ENCODE measurements at regions not wholly inside any gene's neighbourhood (a gene's known extent, or its start where the extent isn't known, plus 50 kb on each side); places are given as distances from the start of the nearest gene placed in this dataset.
"Not testable (repeated sequence)": the region's sequence is repeated elsewhere in the genome, so short reads cannot be mapped to it uniquely, and the experiment has no call there.

- H3K4me1 ChIP-seq (replicated peaks); H3K9me3 ChIP-seq (replicated peaks); H3K27ac ChIP-seq; H3K27me3 ChIP-seq (replicated peaks); H3K36me3 ChIP-seq; H3K4me3 ChIP-seq; DNase-seq (ENCODE audit: low read depth in 1 of 2, low spot score in 2 of 2): not testable (repeated sequence)
Observed at GRCh38 chr3:192968901-192969300, 51.2 kb upstream of the MB21D2 start.

DNA sequence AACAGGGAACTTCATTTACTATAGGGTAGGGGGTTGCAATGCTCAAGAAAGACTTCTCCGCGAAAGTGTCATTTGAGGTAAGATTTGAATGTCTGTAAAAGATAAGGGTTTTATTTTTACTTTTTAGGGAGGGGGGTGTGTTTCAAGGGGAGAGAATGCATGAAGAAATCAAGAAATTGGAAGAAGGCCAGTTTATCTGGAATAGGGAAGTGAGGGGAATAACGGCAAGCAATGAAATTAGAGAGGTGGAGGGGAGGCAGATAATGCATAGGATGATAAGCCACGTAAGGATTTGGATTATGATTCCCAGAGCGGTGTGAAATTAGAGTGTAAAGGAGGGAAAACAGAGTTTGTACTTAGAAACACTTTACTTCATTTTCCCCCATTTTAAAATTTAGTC, 63.0 kb upstream of the MB21D2 start:
- Histone ChIP-seq H3K9me3 (replicated peaks) (no peaks in the 10 kb centered on the region), H3K4me3 (no peak overlapping the region)
- DNase-seq (ENCODE audit: low read depth in 1 of 2, low spot score in 2 of 2): no peak

DNA sequence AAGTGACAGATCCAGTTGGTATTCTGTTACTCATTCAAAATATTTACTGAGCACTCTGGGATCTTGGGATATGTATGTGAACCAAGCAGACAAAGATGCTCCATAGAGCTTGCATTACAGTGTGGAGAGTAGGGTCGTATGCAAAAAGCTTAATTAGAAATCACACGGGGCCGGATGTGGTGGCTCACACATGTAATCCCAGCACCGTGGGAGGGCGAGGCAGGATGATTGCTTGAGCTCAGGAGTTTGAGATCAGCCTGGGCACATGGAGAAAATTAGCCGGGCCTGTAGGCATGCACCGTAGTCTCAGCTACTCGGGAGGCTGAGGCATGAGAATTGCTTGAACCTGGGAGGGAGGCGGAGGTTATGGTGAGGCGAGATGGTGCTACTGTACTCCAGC, 68.7 kb upstream of the MB21D2 start:
- no peaks in the 10 kb centered on the region for H3K4me1 ChIP-seq (replicated peaks)
- no peak overlapping the region for H3K4me3 ChIP-seq
- no peaks in the 10 kb centered on the region for H3K9me3 ChIP-seq (replicated peaks)
- H3K27ac ChIP-seq: no peak overlapping the region
- no peaks in the 10 kb centered on the region for H3K36me3 ChIP-seq
- H3K27me3 ChIP-seq (replicated peaks): no peaks in the 10 kb centered on the region
- no peak for DNase-seq (ENCODE audit: low read depth in 1 of 2, low spot score in 2 of 2)

More for the DNA sequence above, 63.0 kb upstream of the MB21D2 start:
- no peaks in the 10 kb centered on the region for H3K36me3 ChIP-seq
- no peaks in the 10 kb centered on the region for H3K27me3 ChIP-seq (replicated peaks)
- no peak overlapping the region for H3K27ac ChIP-seq
- H3K4me1 ChIP-seq (replicated peaks): no peaks in the 10 kb centered on the region

DNA sequence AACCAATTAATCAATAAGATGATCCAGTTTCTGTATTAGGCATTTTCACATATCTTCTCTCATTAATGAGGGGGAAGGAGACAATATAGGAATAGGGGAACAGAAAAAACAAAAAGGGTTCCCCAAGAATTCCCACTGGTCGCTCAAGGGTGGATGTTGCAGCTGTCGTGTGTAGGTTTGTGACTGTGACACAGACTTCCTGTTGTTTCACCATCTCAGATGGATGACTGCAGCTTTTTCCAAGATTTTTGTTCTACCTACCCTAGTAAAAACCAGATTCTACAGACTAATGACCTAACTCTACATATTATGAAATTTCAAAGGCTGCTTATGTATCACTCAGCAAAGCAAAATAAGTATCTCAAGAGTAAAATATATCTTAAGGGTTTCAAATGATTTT, 73.7 kb upstream of the MB21D2 start:
- no peaks in the 10 kb centered on the region for H3K9me3 ChIP-seq (replicated peaks)
- no peaks in the 10 kb centered on the region for H3K27me3 ChIP-seq (replicated peaks)
- no peak for DNase-seq (ENCODE audit: low read depth in 1 of 2, low spot score in 2 of 2)
- H3K27ac ChIP-seq: no peak overlapping the region
- H3K36me3 ChIP-seq: no peaks in the 10 kb centered on the region
- no peak overlapping the region for H3K4me3 ChIP-seq
- H3K4me1 ChIP-seq (replicated peaks): no peaks in the 10 kb centered on the region

GRCh38 chr3:192992361-192992760, 74.7 kb upstream of the MB21D2 start:
- Histone ChIP-seq H3K4me3 (no peak overlapping the region), H3K27ac (no peak overlapping the region), H3K36me3 (no peaks in the 10 kb centered on the region), H3K9me3 (replicated peaks) (no peaks in the 10 kb centered on the region), H3K4me1 (replicated peaks) (no peaks in the 10 kb centered on the region), H3K27me3 (replicated peaks) (no peaks in the 10 kb centered on the region)
- DNase-seq (ENCODE audit: low read depth in 1 of 2, low spot score in 2 of 2): no peak

DNA sequence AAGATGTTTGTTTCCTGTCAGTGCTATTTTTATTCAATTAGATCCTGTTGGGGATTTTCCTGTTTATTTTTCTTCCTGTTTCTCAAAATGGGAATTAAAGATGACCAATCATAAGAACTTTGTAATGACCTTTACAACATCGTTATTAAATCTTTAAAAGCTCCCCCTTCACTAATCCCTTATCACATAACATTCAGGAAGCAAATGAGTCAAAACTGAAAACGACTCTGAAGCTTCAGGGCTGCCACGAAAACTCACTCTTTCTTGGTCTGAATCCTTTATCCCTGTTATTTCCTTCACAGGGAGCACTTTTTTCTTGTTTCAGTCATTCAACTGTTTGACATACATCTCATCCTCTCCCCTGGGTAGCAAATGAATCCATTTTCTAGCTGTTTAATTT, 75.8 kb upstream of the MB21D2 start:
- Histone ChIP-seq H3K27me3 (replicated peaks) (no peaks in the 10 kb centered on the region), H3K4me1 (replicated peaks) (no peaks in the 10 kb centered on the region), H3K4me3 (no peak overlapping the region), H3K27ac (no peak overlapping the region), H3K9me3 (replicated peaks) (no peaks in the 10 kb centered on the region), H3K36me3 (no peaks in the 10 kb centered on the region)
- DNase-seq (ENCODE audit: low read depth in 1 of 2, low spot score in 2 of 2): no peak

GRCh38 chr3:193001113-193001512, 83.5 kb upstream of the MB21D2 start:
- not testable (repeated sequence) for H3K9me3 ChIP-seq (replicated peaks); DNase-seq (ENCODE audit: low read depth in 1 of 2, low spot score in 2 of 2); H3K27me3 ChIP-seq (replicated peaks); H3K27ac ChIP-seq; H3K36me3 ChIP-seq; H3K4me1 ChIP-seq (replicated peaks); H3K4me3 ChIP-seq

GRCh38 chr3:193003624-193004023, 86.0 kb upstream of the MB21D2 start:
- not testable (repeated sequence) for H3K27me3 ChIP-seq (replicated peaks); DNase-seq (ENCODE audit: low read depth in 1 of 2, low spot score in 2 of 2); H3K36me3 ChIP-seq; H3K9me3 ChIP-seq (replicated peaks); H3K27ac ChIP-seq; H3K4me1 ChIP-seq (replicated peaks); H3K4me3 ChIP-seq

GRCh38 chr3:193008654-193009053, 91.0 kb upstream of the MB21D2 start:
- no peak for DNase-seq (ENCODE audit: low read depth in 1 of 2, low spot score in 2 of 2)
- Histone ChIP-seq H3K4me3 (no peak overlapping the region), H3K9me3 (replicated peaks) (no peaks in the 10 kb centered on the region), H3K27ac (no peak overlapping the region), H3K27me3 (replicated peaks) (no peaks in the 10 kb centered on the region), H3K4me1 (replicated peaks) (no peaks in the 10 kb centered on the region), H3K36me3 (no peaks in the 10 kb centered on the region)

- H3K4me3 ChIP-seq: no peak overlapping the region
- H3K27me3 ChIP-seq (replicated peaks): no peaks in the 10 kb centered on the region
- no peaks in the 10 kb centered on the region for H3K4me1 ChIP-seq (replicated peaks)
- H3K36me3 ChIP-seq: no peaks in the 10 kb centered on the region
- no peaks in the 10 kb centered on the region for H3K9me3 ChIP-seq (replicated peaks)
- H3K27ac ChIP-seq: no peak overlapping the region
- DNase-seq (ENCODE audit: low read depth in 1 of 2, low spot score in 2 of 2): no peak
Observed at GRCh38 chr3:193010191-193010590, 92.5 kb upstream of the MB21D2 start.

DNA sequence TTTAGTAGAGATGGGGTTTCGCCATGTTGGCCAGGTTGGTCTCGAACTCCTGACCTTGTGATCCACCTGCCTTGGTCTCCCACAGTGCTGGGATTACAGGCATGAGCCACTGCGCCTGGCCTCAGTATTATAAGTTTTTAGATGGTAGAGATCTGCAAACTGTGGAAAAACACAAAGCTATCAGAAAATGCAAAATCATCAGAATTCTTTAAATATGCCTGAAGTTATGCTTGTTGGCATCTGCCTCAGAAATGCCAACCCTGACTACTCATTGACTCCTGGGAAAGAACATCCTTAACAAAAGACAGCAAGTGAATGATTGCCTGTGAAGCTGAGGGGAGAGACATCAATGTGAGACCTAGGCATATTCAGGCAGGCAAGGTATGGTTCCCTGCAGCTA, 94.3 kb upstream of the MB21D2 start:
- DNase-seq (ENCODE audit: low read depth in 1 of 2, low spot score in 2 of 2): no peak
- Histone ChIP-seq H3K36me3 (no peaks in the 10 kb centered on the region), H3K4me3 (no peak overlapping the region), H3K4me1 (replicated peaks) (no peaks in the 10 kb centered on the region), H3K9me3 (replicated peaks) (no peaks in the 10 kb centered on the region), H3K27ac (no peak overlapping the region), H3K27me3 (replicated peaks) (no peaks in the 10 kb centered on the region)

DNA sequence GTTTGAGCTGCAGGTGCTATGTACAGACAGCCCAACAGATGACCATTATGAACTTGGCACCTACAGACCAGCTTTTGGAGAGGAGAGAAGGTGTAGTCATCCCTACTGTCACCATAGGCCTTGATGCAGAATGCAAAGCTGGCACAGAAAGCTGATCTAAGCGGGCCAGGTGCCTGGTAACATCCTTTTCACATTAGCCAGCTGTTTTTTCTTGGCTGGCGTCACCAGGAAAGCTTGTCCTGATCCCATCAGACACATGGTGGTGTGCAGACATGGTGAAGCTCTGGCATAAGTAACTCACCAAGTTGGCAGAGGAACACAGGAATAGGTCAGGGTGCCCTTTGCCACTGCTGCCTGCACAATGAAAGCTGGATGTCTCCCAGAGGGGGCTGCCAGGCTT, 97.2 kb upstream of the MB21D2 start:
- H3K4me1 ChIP-seq (replicated peaks): no peaks in the 10 kb centered on the region
- H3K36me3 ChIP-seq: no peaks in the 10 kb centered on the region
- no peak overlapping the region for H3K4me3 ChIP-seq
- H3K27ac ChIP-seq: no peak overlapping the region
- no peaks in the 10 kb centered on the region for H3K27me3 ChIP-seq (replicated peaks)
- no peaks in the 10 kb centered on the region for H3K9me3 ChIP-seq (replicated peaks)
- DNase-seq (ENCODE audit: low read depth in 1 of 2, low spot score in 2 of 2): no peak

DNA sequence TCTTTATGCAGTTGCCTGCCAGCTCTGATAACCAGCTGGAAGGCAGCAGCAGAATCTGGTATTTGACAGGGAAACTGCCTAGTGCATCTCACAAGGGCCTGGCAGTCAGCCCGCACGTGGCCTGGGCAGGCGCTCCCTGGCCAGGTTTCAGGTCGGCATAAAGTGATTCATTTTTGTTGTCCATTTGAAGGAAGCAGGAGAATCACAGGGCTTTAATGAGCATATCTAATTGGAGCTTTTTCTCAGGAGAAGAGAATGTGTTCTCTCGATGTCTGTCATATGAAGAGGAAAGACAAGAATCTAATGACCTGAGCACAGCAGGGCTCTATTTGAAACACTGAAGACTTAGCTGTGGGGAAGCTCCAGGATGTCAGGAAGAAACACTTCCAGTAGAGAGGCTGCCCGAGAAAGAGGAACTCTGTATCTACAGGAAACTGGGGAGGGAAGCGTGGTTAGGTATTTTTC, 98.8 kb upstream of the MB21D2 start:
- H3K9me3 ChIP-seq (replicated peaks): no peaks in the 10 kb centered on the region
- no peaks in the 10 kb centered on the region for H3K27me3 ChIP-seq (replicated peaks)
- H3K4me1 ChIP-seq (replicated peaks): no peaks in the 10 kb centered on the region
- H3K27ac ChIP-seq: no peak overlapping the region
- no peak overlapping the region for H3K4me3 ChIP-seq
- no peaks in the 10 kb centered on the region for H3K36me3 ChIP-seq
- no peak for DNase-seq (ENCODE audit: low read depth in 1 of 2, low spot score in 2 of 2)

DNA sequence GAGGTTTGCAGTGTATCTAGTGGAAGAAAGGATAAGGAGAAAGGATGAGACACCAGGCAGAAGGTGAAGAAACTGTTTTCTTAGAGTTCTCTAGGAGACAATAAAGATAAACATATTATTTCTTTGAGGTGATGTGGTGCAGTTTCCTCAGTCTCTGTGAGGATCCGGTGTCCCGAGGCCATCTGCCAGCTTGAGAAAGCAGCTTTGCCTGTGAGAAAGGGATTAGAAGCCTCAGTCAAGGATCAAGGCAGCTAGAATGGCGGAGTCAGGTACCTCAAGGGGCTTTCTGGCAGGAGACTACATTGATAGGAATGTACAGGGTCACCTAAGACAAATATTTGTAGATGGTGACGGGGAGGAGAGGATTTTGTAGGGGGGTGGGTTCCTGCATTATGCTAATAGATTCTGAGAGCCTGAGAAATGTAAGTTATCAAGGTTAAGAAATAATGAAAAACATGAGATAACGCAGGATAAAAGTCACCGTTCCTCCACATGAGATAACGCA, 103.9 kb upstream of the MB21D2 start:
- Histone ChIP-seq H3K27me3 (replicated peaks) (no peaks in the 10 kb centered on the region), H3K9me3 (replicated peaks) (no peaks in the 10 kb centered on the region), H3K4me3 (no peak overlapping the region), H3K4me1 (replicated peaks) (no peaks in the 10 kb centered on the region), H3K27ac (no peak overlapping the region), H3K36me3 (no peaks in the 10 kb centered on the region)
- no peak for DNase-seq (ENCODE audit: low read depth in 1 of 2, low spot score in 2 of 2)

DNA sequence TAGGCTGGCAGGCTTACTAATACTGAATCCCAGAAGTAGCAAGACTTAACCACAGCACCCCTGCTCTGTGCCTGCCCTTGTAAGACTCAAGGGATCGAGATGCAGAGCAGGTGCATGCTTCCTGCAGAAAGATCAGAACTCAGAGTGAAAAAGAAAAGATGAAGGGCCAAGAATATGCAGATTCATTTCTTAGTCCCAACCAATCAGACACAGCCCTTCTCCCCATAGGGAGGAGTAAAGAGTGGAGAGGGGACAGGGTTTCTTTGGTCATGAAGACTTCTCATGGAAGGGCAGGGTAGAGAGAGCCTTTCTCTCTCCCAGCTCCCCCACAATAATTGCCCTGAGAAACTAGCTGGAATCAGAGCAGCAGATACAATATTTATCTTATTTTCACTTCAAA, 105.6 kb upstream of the MB21D2 start:
- H3K36me3 ChIP-seq: no peaks in the 10 kb centered on the region
- no peaks in the 10 kb centered on the region for H3K4me1 ChIP-seq (replicated peaks)
- no peak overlapping the region for H3K4me3 ChIP-seq
- no peaks in the 10 kb centered on the region for H3K27me3 ChIP-seq (replicated peaks)
- no peak overlapping the region for H3K27ac ChIP-seq
- no peak for DNase-seq (ENCODE audit: low read depth in 1 of 2, low spot score in 2 of 2)
- no peaks in the 10 kb centered on the region for H3K9me3 ChIP-seq (replicated peaks)
